HFFc6 (cell line): ENCODE measurements at regions not wholly inside any gene's neighbourhood (a gene's known extent, or its start where the extent isn't known, plus 50 kb on each side); places are given as distances from the start of the nearest gene placed in this dataset.

ENCODE experiments used
- DNase-seq: peaks from one replicate; pipeline ENCODE4 v3.0.0-alpha.2; 2018
- H3K27ac Mint-ChIP-seq: 2 replicates; pipeline ENCODE4 v1.8.0; 2020; ENCODE audit warnings: mild to moderate bottlenecking, mixed read lengths
- H3K27me3 Mint-ChIP-seq: 2 replicates; pipeline ENCODE4 v1.8.0; 2021; ENCODE audit warnings: mild to moderate bottlenecking, moderate library complexity, mixed read lengths; ENCODE audit not compliant: insufficient read depth
- H3K36me3 Mint-ChIP-seq: 2 replicates; pipeline ENCODE4 v1.8.0; 2021; ENCODE audit warnings: low read depth, mixed read lengths
- H3K4me1 Mint-ChIP-seq: 2 replicates; pipeline ENCODE4 v1.8.0; 2020; ENCODE audit warnings: low read depth, mixed read lengths
- H3K4me3 Mint-ChIP-seq: 2 replicates; pipeline ENCODE4 v1.8.0; 2020; ENCODE audit warnings: mild to moderate bottlenecking, moderate library complexity, mixed read lengths
- H3K9me3 Mint-ChIP-seq: 2 replicates; pipeline ENCODE4 v1.8.0; 2020; ENCODE audit warnings: mild to moderate bottlenecking, mixed read lengths
- TF ChIP-seq, protein P1 (sequence below): fragments of 200-600 bp; sonication (generic); IDR thresholded peaks from 2 replicates; pipeline ENCODE4 v1.5.0; 2021; ENCODE audit warnings: antibody characterized with exemption, mild to moderate bottlenecking

DNA sequence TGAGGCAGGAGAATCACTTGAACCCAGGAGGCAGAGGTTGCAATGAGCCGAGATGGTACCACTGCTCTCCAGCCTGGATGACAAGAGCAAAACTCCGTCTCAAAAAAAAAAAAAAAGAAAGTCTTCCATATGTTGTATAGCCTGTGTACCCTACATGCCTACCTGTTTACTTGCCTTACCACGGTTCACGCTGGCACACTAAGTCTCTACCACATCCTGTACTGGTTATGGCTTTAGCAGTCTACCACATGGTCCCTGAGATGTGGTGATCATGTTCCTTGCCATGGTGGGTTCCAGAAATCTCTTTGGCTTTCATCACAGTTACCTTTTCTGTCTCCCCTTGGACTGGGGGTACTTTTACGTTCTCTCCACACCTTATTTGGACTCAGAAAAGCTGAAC is 63.8 kb upstream of the TBC1D5 start:
- Mint-ChIP-seq H3K27ac (no peak overlapping the region), H3K36me3 (no peaks in the 10 kb centered on the region), H3K4me1 (peaks cover 55% of the 10 kb centered on the region), H3K27me3 (no peaks in the 10 kb centered on the region; the same call in 1 of the 2 replicates), H3K9me3 (no peaks in the 10 kb centered on the region), H3K4me3 (no peak overlapping the region)
- TF ChIP-seq, protein P1, sequence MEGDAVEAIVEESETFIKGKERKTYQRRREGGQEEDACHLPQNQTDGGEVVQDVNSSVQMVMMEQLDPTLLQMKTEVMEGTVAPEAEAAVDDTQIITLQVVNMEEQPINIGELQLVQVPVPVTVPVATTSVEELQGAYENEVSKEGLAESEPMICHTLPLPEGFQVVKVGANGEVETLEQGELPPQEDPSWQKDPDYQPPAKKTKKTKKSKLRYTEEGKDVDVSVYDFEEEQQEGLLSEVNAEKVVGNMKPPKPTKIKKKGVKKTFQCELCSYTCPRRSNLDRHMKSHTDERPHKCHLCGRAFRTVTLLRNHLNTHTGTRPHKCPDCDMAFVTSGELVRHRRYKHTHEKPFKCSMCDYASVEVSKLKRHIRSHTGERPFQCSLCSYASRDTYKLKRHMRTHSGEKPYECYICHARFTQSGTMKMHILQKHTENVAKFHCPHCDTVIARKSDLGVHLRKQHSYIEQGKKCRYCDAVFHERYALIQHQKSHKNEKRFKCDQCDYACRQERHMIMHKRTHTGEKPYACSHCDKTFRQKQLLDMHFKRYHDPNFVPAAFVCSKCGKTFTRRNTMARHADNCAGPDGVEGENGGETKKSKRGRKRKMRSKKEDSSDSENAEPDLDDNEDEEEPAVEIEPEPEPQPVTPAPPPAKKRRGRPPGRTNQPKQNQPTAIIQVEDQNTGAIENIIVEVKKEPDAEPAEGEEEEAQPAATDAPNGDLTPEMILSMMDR, result no peak
- no peak for DNase-seq

DNA sequence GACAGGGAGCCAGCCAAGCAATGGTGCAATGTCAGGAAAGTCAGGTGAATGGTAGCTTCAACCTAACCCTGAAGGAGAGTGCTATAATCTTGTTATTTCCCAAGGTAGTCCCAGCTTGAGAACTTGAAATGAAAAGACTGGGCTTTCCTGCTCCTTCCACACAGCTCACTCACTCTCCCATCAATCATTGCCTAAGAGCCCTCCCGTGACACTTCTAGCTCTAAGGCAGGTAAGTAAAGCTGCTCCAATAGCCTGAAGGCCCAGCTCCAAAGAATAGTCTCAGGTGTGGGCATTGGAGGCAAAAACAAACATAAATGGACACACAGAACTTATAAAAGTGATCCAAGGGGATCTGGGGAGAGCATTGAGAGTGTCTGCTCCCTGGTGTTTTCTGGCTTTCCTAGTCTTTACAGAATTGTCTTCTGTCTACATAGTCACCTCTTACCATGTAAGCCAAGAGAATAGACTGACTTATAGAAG is 63.1 kb upstream of the TBC1D5 start:
- no peak overlapping the region for H3K4me3 Mint-ChIP-seq
- no peaks in the 10 kb centered on the region for H3K36me3 Mint-ChIP-seq
- no peaks in the 10 kb centered on the region; the same call in 1 of the 2 replicates for H3K27me3 Mint-ChIP-seq
- H3K4me1 Mint-ChIP-seq, result peaks cover 55% of the 10 kb centered on the region
- no peak for DNase-seq
- TF ChIP-seq, protein P1, result no peak
- no peaks in the 10 kb centered on the region for H3K9me3 Mint-ChIP-seq
- H3K27ac Mint-ChIP-seq, result no peak overlapping the region

DNA sequence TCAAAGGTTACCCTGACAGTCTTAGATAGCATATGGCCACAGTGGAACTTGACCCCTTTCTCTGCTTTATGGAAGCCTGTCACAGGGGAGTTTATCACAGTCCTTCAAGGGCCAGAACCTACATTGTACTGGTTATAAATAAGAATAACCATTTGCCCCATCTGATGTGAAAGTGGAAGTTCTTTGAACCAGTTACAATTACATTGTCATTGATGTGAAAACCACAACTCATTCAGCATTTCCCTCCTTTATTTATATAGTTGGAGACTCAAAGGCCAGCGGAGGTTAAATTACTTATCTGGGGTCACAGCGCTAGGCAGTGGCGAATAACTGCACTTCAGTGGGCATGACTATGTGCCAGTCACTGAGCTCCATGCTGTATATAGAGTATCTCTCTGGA is 60.5 kb upstream of the TBC1D5 start:
- TF ChIP-seq, protein P1, result no peak
- no peak overlapping the region for H3K27ac Mint-ChIP-seq
- H3K36me3 Mint-ChIP-seq, result no peaks in the 10 kb centered on the region
- no peaks in the 10 kb centered on the region for H3K27me3 Mint-ChIP-seq
- H3K9me3 Mint-ChIP-seq, result no peaks in the 10 kb centered on the region
- no peak for DNase-seq
- H3K4me3 Mint-ChIP-seq, result no peak overlapping the region
- H3K4me1 Mint-ChIP-seq, result peaks cover 37% of the 10 kb centered on the region

DNA sequence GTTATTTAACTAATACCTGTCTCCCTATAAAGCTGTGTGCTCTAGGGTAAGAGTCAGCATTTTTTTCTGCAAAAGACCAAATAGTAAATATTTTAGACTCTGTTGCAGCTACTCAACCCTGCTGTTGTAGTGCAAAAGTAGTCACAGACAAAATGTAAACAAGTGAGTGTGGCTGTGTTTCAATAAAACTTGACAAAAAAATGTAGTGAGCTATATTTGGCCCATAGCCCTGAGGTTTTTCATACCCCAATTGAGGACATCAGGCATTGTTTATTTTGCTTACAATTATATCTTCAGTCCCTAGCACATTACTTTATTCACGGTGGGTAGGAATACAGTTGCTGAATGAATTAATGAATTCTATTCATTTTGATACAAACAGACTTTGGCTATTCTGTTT is 58.7 kb upstream of the TBC1D5 start:
- no peak for DNase-seq
- H3K4me1 Mint-ChIP-seq, result peaks cover 18% of the 10 kb centered on the region
- H3K9me3 Mint-ChIP-seq, result no peaks in the 10 kb centered on the region
- no peaks in the 10 kb centered on the region for H3K27me3 Mint-ChIP-seq
- no peak overlapping the region for H3K27ac Mint-ChIP-seq
- H3K36me3 Mint-ChIP-seq, result no peaks in the 10 kb centered on the region
- H3K4me3 Mint-ChIP-seq, result no peak overlapping the region
- TF ChIP-seq, protein P1, result no peak

DNA sequence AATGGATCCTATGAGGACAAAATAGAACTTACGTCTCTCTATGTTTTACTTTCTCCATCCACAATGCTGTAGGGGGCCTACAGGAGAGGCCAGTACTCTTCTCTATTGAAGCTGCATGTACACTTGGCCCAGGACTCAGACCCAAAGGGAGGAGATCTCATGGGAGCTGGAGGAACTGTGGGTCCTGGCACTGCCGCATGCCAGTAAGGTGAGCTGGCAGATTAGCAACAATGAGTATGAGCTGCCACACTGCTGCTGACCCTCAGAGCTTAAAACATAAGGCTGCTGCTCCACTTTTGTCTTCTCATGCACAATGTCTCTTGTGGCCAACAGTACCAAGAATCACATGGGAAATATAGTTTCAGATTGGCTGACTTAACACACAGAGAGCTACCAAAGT is 57.8 kb upstream of the TBC1D5 start:
- DNase-seq, result peak; percentile 25
- Mint-ChIP-seq H3K9me3 (no peaks in the 10 kb centered on the region), H3K36me3 (no peaks in the 10 kb centered on the region), H3K4me3 (no peak overlapping the region), H3K27ac (no peak overlapping the region), H3K27me3 (no peaks in the 10 kb centered on the region), H3K4me1 (peaks cover 26% of the 10 kb centered on the region)
- TF ChIP-seq, protein P1, result no peak

DNA sequence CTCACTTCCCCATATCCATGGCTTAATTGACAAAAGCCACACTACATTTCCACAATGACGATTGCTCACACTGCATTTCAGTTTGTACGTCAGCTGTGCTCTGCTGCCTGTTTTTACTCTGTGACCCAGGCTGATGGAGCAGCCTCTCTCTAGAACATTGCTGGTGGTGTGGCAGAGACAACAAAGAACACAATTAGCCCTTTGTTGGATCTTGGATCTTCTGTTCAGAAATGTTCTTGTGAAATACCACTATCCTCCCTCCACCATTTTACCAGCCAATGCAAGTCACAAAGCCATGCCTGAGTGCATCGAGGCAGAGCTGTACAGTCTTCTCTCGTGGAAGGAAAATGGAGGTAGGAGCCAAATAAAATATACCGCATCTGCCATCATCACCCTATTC is 56.9 kb upstream of the TBC1D5 start:
- Mint-ChIP-seq H3K4me3 (no peak overlapping the region), H3K4me1 (peaks cover 26% of the 10 kb centered on the region), H3K9me3 (no peaks in the 10 kb centered on the region), H3K27ac (no peak overlapping the region), H3K36me3 (no peaks in the 10 kb centered on the region), H3K27me3 (no peaks in the 10 kb centered on the region)
- TF ChIP-seq, protein P1, result no peak
- DNase-seq, result no peak
